ENCODE measurements at regions not wholly inside any gene's neighbourhood (a gene's known extent, or its start where the extent isn't known, plus 50 kb on each side); places are given as distances from the start of the nearest gene placed in this dataset.

- DNase-seq (ENCODE audit: low read depth), result no peak
- no peak for TF ChIP-seq CTCF (conservative IDR thresholded peaks at IDR 0.05; ENCODE audit: low read depth, low read length)
Measured at GRCh38 chr11:134667505-134667904, 255.5 kb upstream of the B3GAT1 start.

DNA sequence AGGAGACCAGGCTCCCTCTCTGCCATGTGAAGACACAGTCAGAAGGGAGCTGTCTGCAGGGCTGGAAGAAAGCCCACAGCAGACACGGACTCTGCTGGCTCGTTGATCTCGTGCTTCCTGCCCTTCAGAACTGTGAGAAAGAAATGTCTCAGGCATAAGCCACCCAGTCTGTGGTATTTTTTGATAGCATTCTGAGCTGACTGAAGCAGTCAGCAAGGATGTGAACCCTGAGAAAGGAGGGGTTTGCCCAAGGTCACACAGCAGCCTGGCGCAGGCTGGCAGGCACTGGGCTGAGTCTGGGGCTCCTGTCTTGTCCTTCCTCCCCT is 255.1 kb upstream of the B3GAT1 start:
- TF ChIP-seq CTCF (conservative IDR thresholded peaks at IDR 0.05; ENCODE audit: low read depth, low read length), result no peak
- H3K4me3 ChIP-seq (ENCODE audit: low read length), result no peak overlapping the region
- DNase-seq (ENCODE audit: low read depth), result no peak

More at GRCh38 chr11:134667505-134667904, 255.5 kb upstream of the B3GAT1 start:
- no peak overlapping the region for H3K4me3 ChIP-seq (ENCODE audit: low read length)

DNA sequence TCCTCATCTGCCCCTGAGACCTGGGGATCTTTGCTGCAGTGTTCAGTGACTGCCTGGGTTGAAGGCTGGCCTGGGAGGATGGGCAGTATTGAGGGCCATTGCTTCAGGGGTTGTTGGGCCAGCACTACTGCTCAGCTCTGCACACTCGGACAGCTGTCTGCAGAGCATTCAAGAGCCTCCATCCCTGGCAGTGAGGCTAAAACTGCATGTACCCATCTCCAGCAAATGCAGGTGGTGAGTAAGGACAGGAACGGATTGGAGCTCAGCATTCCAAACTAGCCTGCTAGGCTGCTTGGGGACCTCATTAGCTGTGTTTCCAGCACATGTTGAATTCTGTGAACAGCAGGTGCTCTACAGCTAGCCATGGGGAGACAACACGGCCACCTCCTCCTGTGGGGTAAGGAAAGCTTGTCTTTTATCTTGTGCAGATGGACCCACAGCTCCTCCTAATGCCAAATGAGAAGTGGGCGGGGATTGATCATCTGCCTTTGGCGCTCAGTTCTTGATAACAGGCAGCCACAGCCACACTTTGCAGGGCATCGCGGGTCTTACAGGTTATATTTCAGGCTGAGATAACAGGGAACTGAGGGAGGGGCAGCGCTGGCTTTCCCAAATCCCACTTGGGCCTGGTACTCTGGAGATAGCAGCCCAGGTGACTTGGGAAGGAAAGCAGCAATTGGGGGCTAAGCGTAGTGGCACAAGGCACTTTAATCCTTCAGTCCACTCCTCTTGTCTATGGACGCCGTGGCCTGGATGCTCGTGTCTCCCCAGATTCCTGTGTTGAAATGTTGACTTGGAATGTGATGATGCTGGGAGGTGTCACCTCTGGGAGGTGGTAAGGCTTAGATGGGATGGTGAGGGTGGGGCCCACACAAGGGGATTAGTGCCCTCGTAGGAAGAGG is 254.5 kb upstream of the B3GAT1 start:
- no peak for DNase-seq (ENCODE audit: low read depth)
- TF ChIP-seq CTCF (conservative IDR thresholded peaks at IDR 0.05; ENCODE audit: low read depth, low read length), result no peak
- H3K4me3 ChIP-seq (ENCODE audit: low read length), result no peak overlapping the region

DNA sequence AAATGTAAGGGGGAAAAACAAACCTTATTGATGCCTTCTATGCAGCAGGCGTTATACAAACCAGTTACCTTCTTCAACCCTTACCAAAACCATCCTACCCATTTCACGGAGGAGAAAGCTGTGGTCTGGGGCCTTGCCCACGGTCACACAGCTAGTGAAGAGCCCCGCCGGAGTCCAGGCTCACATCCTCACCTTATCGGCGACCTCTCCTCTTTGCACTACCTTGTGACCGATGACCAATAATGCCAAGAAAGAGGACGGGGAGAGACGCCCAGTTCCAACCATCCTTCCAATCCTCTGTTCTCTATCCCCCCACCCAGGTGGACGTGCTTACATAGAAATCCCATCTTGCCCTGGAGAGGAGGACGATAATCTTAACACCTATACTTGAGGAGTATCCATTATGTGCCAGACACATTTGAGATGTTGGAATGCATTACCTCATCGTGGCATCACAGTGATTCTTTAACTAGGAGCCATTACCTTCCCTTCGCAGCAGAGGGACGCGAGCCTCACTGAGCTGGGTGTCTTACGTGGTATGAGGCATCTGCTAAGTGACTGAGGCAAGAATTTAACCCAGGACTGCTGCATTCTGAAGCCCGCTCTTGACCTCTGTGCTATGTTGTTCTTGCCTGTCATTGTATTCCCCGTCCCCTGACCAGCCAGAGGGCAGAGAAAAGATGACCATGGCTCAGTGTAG is 253.7 kb upstream of the B3GAT1 start:
- DNase-seq (ENCODE audit: low read depth), result no peak
- no peak for TF ChIP-seq CTCF (conservative IDR thresholded peaks at IDR 0.05; ENCODE audit: low read depth, low read length)
- no peak overlapping the region for H3K4me3 ChIP-seq (ENCODE audit: low read length)

DNA sequence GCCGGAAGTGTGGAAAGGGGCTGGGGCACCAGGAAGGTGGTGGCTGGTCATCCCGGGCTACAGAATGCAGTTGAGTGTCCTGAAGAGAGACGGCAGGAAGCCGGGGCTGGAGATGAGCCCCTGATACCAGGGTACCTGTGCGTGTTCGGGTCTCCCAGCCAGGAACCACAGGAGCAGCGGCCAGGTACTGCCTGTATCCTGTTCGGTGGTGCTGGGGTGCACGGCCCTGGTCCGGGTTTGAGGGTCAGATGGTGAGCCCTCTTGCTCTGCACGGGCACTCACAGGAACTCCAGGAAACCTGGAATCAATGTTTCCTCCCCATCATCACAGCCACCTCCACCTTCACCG is 253.1 kb upstream of the B3GAT1 start:
- no peak overlapping the region for H3K4me3 ChIP-seq (ENCODE audit: low read length)
- DNase-seq (ENCODE audit: low read depth), result no peak
- no peak for TF ChIP-seq CTCF (conservative IDR thresholded peaks at IDR 0.05; ENCODE audit: low read depth, low read length)

DNA sequence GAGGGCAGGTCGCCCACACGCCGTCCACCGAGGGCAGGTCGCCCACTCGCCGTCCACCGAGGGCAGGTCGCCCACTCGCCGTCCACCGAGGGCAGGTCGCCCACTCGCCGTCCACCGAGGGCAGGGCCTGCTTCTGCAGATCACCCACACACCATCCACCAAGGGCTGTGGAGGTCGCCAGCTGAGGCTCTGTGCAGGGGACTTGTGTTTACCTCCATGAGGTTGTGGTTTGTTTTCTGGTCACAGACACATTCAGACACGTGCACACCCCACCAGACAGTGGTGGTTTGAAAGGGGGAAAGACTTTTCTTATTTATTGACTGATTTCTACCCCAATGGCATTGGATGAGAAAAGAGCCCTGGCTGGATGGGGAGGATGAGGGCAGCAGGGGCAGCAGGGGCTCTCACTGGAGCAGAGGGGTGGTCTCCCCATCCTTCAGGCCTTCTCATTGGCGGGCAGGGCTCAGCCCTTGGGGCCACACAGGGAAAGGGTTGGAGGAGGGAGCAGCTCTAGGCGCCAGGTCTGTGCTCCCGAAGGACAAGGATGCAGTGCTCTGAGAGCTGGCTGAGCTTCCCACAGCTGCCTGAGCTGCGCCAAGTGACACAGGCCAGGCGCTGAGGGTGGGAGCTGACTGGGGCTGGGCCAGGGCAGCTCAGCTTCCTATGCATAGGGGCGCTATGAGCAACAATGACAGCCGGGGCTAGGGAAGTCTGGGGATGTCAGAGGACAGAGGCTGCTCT is 252.6 kb upstream of the B3GAT1 start:
- no peak for TF ChIP-seq CTCF (conservative IDR thresholded peaks at IDR 0.05; ENCODE audit: low read depth, low read length)
- no peak overlapping the region for H3K4me3 ChIP-seq (ENCODE audit: low read length)
- no peak for DNase-seq (ENCODE audit: low read depth)
